ENCODE measurements at regions not wholly inside any gene's neighbourhood (a gene's known extent, or its start where the extent isn't known, plus 50 kb on each side); places are given as distances from the start of the nearest gene placed in this dataset.

DNA sequence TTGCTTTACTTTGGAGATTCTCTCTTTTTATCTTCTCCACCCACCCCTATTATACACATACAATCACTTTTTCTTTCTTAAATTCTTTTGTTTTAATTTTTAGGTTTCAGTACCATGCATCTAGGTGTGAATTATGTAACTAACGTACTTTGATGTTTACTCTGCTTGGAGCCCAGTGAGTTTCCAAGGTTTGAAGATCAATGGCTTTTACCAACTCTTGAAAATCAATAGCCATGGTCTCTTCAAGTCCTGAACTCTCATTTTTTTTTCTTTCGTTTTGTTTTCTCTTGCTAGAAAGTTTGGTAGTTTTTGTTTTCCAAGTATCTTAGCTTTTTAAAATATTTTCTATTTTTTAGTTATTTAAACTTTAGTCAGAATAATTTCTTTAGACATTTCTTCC, 417.2 kb downstream of the ZBBX start:
- TF ChIP-seq EZH2 (IDR thresholded peaks at IDR 0.05; ENCODE audit: low read length, unreplicated experiment): no peak
- TF ChIP-seq, protein P1, sequence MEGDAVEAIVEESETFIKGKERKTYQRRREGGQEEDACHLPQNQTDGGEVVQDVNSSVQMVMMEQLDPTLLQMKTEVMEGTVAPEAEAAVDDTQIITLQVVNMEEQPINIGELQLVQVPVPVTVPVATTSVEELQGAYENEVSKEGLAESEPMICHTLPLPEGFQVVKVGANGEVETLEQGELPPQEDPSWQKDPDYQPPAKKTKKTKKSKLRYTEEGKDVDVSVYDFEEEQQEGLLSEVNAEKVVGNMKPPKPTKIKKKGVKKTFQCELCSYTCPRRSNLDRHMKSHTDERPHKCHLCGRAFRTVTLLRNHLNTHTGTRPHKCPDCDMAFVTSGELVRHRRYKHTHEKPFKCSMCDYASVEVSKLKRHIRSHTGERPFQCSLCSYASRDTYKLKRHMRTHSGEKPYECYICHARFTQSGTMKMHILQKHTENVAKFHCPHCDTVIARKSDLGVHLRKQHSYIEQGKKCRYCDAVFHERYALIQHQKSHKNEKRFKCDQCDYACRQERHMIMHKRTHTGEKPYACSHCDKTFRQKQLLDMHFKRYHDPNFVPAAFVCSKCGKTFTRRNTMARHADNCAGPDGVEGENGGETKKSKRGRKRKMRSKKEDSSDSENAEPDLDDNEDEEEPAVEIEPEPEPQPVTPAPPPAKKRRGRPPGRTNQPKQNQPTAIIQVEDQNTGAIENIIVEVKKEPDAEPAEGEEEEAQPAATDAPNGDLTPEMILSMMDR (conservative IDR thresholded peaks at IDR 0.05; ENCODE audit: low read depth, low read length): no peak
